ENCODE measurements at regions not wholly inside any gene's neighbourhood (a gene's known extent, or its start where the extent isn't known, plus 50 kb on each side); places are given as distances from the start of the nearest gene placed in this dataset.

- no peak for DNase-seq (ENCODE audit: low spot score)
- in situ Hi-C loops (cut with HindIII; ENCODE audit: low sequenced_read_pairs) = no loop called here
These were observed 228.9 kb upstream of the JAG1 start for GRCh38 chr20:10902576-10903282.

GRCh38 chr20:10906834-10907233 lies 233.0 kb upstream of the JAG1 start:
- in situ Hi-C loops (cut with HindIII; ENCODE audit: low sequenced_read_pairs) = no loop called here
- no peak for DNase-seq (ENCODE audit: low spot score)

- DNase-seq (ENCODE audit: low spot score) = no peak
- in situ Hi-C loops (cut with HindIII; ENCODE audit: low sequenced_read_pairs) = no loop called here
These were observed 236.0 kb upstream of the JAG1 start for GRCh38 chr20:10909803-10910202.

- in situ Hi-C loops (cut with HindIII; ENCODE audit: low sequenced_read_pairs) = no loop called here
These were observed 236.9 kb upstream of the JAG1 start for GRCh38 chr20:10910535-10911178.

GRCh38 chr20:10911298-10911697 lies 237.5 kb upstream of the JAG1 start:
- DNase-seq (ENCODE audit: low spot score) = no peak
- in situ Hi-C loops (cut with HindIII; ENCODE audit: low sequenced_read_pairs) = no loop called here

More at GRCh38 chr20:10910535-10911178, 236.9 kb upstream of the JAG1 start:
- DNase-seq (ENCODE audit: low spot score) = no peak

GRCh38 chr20:10915815-10916214 lies 242.0 kb upstream of the JAG1 start:
- in situ Hi-C loops (cut with HindIII; ENCODE audit: low sequenced_read_pairs) = no loop called here
- no peak for DNase-seq (ENCODE audit: low spot score)

DNA sequence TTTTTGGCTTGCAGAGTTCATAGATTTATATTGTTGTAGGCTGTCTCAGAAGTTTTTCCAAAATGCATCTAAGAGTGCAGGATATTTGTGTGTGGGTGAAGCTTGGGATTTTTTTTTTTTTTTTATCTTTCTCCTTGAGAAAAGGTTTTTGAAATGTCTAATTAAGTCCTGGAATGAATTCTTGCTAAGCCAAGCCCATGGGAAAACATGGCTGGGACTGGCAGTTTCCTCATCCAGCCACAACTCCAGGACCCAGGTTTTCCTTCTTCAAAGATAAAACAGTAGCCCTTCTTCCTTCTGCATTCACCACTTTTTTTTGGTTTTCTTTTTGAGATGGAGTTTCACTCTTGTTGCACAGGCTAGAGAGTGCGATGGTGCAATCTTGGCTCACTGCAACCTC lies 242.5 kb upstream of the JAG1 start:
- DNase-seq (ENCODE audit: low spot score) = no peak
- in situ Hi-C loops (cut with HindIII; ENCODE audit: low sequenced_read_pairs) = no loop called here

DNA sequence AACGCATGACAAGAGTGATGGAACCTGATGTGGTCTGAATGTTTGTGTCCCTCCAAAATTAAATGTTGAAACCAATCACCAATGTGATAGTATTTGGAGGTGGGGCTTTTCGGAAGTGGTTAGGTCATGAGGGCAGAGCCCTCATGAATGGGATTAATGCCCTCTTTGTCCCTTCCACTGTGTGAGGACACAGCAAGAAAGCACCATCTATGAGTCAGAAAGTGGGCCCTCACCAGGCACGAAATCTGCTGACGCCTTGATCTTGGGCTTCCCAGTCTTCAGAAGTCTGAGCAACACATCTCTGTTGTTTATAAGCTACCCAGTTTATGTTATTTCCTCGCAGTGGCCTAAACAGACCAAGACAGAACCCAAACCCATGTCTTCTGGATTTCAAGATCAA lies 244.0 kb upstream of the JAG1 start:
- DNase-seq (ENCODE audit: low spot score) = no peak
- in situ Hi-C loops (cut with HindIII; ENCODE audit: low sequenced_read_pairs) = no loop called here

DNA sequence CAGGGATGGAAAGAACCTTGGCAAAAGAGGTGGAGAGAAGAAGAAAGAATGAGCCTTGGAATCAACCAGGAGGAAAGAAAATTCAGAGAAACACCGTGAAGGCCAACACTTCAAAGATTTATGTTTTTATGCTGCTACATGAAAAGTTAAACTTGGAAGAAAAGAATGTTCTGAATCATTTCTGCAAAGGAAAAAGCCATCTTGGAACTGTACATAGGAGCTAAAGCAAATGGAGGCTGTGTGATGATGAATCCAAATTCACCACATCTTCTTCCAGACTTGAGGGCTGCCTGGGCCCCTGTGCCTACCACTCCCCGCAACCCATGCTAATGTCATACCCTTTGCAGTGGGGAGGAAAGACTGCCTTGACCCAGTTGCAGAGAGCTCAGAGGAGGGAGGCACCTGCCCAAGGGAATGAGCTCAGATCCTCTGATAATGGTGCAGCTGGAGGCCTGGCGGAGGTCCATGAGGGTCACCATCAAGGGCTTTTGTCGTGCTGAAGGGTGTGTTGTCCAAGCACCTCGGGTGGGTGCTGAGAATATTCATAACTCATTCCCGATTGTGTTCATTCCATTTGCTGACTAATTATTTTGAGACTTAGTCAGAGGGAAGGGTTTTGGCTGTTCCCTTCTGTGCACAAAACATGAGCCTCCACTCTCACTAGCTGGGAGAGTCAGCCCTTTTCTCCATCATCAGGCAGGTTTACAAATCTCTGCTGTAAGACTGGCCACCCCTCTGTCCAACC lies 245.8 kb upstream of the JAG1 start:
- in situ Hi-C loops (cut with HindIII; ENCODE audit: low sequenced_read_pairs) = no loop called here
- no peak for DNase-seq (ENCODE audit: low spot score)

GRCh38 chr20:10920396-10920795 lies 246.6 kb upstream of the JAG1 start:
- DNase-seq (ENCODE audit: low spot score) = no peak
- in situ Hi-C loops (cut with HindIII; ENCODE audit: low sequenced_read_pairs) = no loop called here

DNA sequence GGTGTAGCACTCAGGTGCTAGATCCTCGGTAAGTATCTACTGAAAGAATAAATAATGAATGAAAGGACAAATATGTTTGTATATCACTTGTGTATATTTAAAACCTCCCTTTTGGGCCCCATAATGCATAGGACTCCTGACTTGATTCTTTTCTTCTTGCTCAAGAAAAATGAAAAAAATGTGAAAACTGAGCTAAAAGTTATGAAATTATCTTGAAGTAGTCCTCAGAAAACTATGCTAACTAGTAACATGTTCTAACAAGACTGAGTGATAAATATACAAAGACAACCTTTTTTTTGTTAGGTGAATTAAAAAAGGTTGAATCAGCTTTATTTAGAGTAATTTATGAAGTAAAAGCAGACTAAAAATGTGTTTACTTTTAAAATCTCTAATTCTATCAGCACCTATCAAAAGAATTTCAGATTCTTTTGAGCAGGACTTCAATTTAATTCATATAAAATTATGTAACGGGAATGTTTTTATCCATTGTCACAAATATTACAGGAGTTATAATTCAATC lies 247.8 kb upstream of the JAG1 start:
- in situ Hi-C loops (cut with HindIII; ENCODE audit: low sequenced_read_pairs) = no loop called here
- DNase-seq (ENCODE audit: low spot score) = no peak

DNA sequence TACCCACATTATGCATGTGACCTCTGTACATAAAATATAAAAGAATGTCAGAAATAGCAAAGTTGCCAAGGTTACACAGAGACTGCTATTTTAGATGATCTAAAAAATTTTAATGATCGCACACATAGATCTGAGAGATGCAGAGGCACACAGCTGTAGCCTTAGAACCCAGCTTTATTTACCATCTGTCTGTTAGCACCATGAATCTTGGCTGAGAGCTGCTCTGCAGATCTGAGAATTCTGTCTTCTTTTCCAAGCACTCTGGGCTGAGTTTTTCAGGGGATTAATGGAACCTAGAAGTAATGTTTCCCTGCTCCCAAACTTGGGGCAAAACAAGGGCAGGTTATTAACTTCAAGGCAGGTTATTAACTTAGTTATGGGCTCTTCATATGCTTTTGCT lies 248.7 kb upstream of the JAG1 start:
- no peak for DNase-seq (ENCODE audit: low spot score)
- in situ Hi-C loops (cut with HindIII; ENCODE audit: low sequenced_read_pairs) = no loop called here

- no peak for DNase-seq (ENCODE audit: low spot score)
- in situ Hi-C loops (cut with HindIII; ENCODE audit: low sequenced_read_pairs) = no loop called here
These were observed 249.1 kb upstream of the JAG1 start for GRCh38 chr20:10922941-10923340.

GRCh38 chr20:10924644-10925201 lies 250.9 kb upstream of the JAG1 start:
- in situ Hi-C loops (cut with HindIII; ENCODE audit: low sequenced_read_pairs) = no loop called here

GRCh38 chr20:10925767-10926166 lies 252.0 kb upstream of the JAG1 start:
- no peak for DNase-seq (ENCODE audit: low spot score)
- in situ Hi-C loops (cut with HindIII; ENCODE audit: low sequenced_read_pairs) = no loop called here

More at GRCh38 chr20:10924644-10925201, 250.9 kb upstream of the JAG1 start:
- DNase-seq (ENCODE audit: low spot score) = no peak

- in situ Hi-C loops (cut with HindIII; ENCODE audit: low sequenced_read_pairs) = no loop called here
These were observed 253.3 kb upstream of the JAG1 start for GRCh38 chr20:10927011-10927583.

GRCh38 chr20:10927936-10928840 lies 254.4 kb upstream of the JAG1 start:
- no peak for DNase-seq (ENCODE audit: low spot score)
- in situ Hi-C loops (cut with HindIII; ENCODE audit: low sequenced_read_pairs) = no loop called here

More at GRCh38 chr20:10927011-10927583, 253.3 kb upstream of the JAG1 start:
- no peak for DNase-seq (ENCODE audit: low spot score)

- DNase-seq (ENCODE audit: low spot score) = no peak
- in situ Hi-C loops (cut with HindIII; ENCODE audit: low sequenced_read_pairs) = no loop called here
These were observed 255.1 kb upstream of the JAG1 start for GRCh38 chr20:10928841-10929421.
